ENCODE measurements at regions not wholly inside any gene's neighbourhood (a gene's known extent, or its start where the extent isn't known, plus 50 kb on each side); places are given as distances from the start of the nearest gene placed in this dataset.

- TF ChIP-seq ZC3H10 (CRISPR knock-in tag; IDR thresholded peaks at IDR 0.05) (no peak), RARB (CRISPR knock-in tag; IDR thresholded peaks at IDR 0.05) (no peak), ZNF70 (CRISPR knock-in tag; IDR thresholded peaks at IDR 0.05) (no peak), PATZ1 (CRISPR knock-in tag; IDR thresholded peaks at IDR 0.05; ENCODE audit: borderline replicate concordance) (no peak), TOX (CRISPR knock-in tag; IDR thresholded peaks at IDR 0.05; ENCODE audit: borderline replicate concordance) (no peak), SNAI2 (CRISPR knock-in tag; IDR thresholded peaks at IDR 0.05) (no peak), ZFP3 (CRISPR knock-in tag; IDR thresholded peaks at IDR 0.05) (no peak), GLIS3 (CRISPR knock-in tag; IDR thresholded peaks at IDR 0.05) (no peak), OSR1 (CRISPR knock-in tag; IDR thresholded peaks at IDR 0.05) (no peak), CSRNP3 (CRISPR knock-in tag; IDR thresholded peaks at IDR 0.05) (no peak), ESRRG (CRISPR knock-in tag; IDR thresholded peaks at IDR 0.05) (no peak)
Observed at GRCh38 chr4:85407546-85407945, 67.4 kb upstream of the ARHGAP24 start.

DNA sequence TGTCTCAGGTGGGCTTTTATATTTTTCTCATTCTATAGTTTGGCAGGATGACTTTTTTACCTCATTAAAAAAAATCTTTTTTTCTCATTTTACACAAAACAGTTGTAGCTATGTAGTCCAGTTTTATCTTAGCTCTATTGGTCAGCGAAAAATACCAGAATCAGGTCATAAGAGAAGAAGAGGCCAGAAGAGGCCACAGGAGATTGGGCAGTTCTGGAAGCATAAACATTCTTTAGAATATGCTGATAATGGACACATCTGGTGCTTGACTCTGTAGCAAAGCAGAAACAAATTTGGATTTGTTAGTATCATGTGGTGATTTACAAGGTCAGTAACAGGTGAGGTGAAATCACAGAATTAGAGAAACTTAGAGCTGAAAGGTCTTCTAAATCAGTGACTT lies 66.6 kb upstream of the ARHGAP24 start:
- TF ChIP-seq PATZ1 (CRISPR knock-in tag; IDR thresholded peaks at IDR 0.05; ENCODE audit: borderline replicate concordance), result no peak
- no peak for ATAC-seq

More at GRCh38 chr4:85407546-85407945, 67.4 kb upstream of the ARHGAP24 start:
- no peak for ATAC-seq

- TF ChIP-seq CSRNP3 (CRISPR knock-in tag; IDR thresholded peaks at IDR 0.05) (no peak), ZNF8 (CRISPR knock-in tag; IDR thresholded peaks at IDR 0.05) (no peak), SNAI2 (CRISPR knock-in tag; IDR thresholded peaks at IDR 0.05) (no peak), GLIS3 (CRISPR knock-in tag; IDR thresholded peaks at IDR 0.05) (no peak), ARNTL (CRISPR knock-in tag; IDR thresholded peaks at IDR 0.05; ENCODE audit: borderline replicate concordance, low read depth) (no peak), OSR1 (CRISPR knock-in tag; IDR thresholded peaks at IDR 0.05) (no peak), ISL1 (CRISPR knock-in tag; IDR thresholded peaks at IDR 0.05) (no peak), ESRRG (CRISPR knock-in tag; IDR thresholded peaks at IDR 0.05) (no peak), ZFP30 (CRISPR knock-in tag; IDR thresholded peaks at IDR 0.05) (no peak), PATZ1 (CRISPR knock-in tag; IDR thresholded peaks at IDR 0.05; ENCODE audit: borderline replicate concordance) (no peak), ZFP3 (CRISPR knock-in tag; IDR thresholded peaks at IDR 0.05) (no peak), TCF4 (CRISPR knock-in tag; IDR thresholded peaks at IDR 0.05; ENCODE audit: borderline replicate concordance) (no peak), PPARA (CRISPR knock-in tag; IDR thresholded peaks at IDR 0.05; ENCODE audit: borderline replicate concordance) (no peak), RARB (CRISPR knock-in tag; IDR thresholded peaks at IDR 0.05) (no peak), TOX (CRISPR knock-in tag; IDR thresholded peaks at IDR 0.05; ENCODE audit: borderline replicate concordance) (no peak)
- TF ChIP-seq, protein P1, sequence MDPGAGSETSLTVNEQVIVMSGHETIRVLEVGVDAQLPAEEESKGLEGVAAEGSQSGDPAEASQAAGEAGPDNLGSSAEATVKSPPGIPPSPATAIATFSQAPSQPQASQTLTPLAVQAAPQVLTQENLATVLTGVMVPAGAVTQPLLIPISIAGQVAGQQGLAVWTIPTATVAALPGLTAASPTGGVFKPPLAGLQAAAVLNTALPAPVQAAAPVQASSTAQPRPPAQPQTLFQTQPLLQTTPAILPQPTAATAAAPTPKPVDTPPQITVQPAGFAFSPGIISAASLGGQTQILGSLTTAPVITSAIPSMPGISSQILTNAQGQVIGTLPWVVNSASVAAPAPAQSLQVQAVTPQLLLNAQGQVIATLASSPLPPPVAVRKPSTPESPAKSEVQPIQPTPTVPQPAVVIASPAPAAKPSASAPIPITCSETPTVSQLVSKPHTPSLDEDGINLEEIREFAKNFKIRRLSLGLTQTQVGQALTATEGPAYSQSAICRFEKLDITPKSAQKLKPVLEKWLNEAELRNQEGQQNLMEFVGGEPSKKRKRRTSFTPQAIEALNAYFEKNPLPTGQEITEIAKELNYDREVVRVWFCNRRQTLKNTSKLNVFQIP (CRISPR knock-in tag; IDR thresholded peaks at IDR 0.05; ENCODE audit: borderline replicate concordance, low read depth), result no peak
- TF ChIP-seq, protein P2, sequence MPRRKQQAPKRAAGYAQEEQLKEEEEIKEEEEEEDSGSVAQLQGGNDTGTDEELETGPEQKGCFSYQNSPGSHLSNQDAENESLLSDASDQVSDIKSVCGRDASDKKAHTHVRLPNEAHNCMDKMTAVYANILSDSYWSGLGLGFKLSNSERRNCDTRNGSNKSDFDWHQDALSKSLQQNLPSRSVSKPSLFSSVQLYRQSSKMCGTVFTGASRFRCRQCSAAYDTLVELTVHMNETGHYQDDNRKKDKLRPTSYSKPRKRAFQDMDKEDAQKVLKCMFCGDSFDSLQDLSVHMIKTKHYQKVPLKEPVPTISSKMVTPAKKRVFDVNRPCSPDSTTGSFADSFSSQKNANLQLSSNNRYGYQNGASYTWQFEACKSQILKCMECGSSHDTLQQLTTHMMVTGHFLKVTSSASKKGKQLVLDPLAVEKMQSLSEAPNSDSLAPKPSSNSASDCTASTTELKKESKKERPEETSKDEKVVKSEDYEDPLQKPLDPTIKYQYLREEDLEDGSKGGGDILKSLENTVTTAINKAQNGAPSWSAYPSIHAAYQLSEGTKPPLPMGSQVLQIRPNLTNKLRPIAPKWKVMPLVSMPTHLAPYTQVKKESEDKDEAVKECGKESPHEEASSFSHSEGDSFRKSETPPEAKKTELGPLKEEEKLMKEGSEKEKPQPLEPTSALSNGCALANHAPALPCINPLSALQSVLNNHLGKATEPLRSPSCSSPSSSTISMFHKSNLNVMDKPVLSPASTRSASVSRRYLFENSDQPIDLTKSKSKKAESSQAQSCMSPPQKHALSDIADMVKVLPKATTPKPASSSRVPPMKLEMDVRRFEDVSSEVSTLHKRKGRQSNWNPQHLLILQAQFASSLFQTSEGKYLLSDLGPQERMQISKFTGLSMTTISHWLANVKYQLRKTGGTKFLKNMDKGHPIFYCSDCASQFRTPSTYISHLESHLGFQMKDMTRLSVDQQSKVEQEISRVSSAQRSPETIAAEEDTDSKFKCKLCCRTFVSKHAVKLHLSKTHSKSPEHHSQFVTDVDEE (CRISPR knock-in tag; IDR thresholded peaks at IDR 0.05), result no peak
- no peak for ATAC-seq
Observed at GRCh38 chr4:85409251-85409650, 65.7 kb upstream of the ARHGAP24 start.
